ENCODE measurements at regions not wholly inside any gene's neighbourhood (a gene's known extent, or its start where the extent isn't known, plus 50 kb on each side); places are given as distances from the start of the nearest gene placed in this dataset.

- TF ChIP-seq, protein P1, sequence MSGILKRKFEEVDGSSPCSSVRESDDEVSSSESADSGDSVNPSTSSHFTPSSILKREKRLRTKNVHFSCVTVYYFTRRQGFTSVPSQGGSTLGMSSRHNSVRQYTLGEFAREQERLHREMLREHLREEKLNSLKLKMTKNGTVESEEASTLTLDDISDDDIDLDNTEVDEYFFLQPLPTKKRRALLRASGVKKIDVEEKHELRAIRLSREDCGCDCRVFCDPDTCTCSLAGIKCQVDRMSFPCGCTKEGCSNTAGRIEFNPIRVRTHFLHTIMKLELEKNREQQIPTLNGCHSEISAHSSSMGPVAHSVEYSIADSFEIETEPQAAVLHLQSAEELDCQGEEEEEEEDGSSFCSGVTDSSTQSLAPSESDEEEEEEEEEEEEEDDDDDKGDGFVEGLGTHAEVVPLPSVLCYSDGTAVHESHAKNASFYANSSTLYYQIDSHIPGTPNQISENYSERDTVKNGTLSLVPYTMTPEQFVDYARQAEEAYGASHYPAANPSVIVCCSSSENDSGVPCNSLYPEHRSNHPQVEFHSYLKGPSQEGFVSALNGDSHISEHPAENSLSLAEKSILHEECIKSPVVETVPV (CRISPR knock-in tag; IDR thresholded peaks at IDR 0.05), result no peak
- no peak for TF ChIP-seq BACH2 (CRISPR knock-in tag; IDR thresholded peaks at IDR 0.05; ENCODE audit: borderline replicate concordance)
Measured at GRCh38 chr7:53900856-53901528, 641.2 kb upstream of the VSTM2A start (continued).

DNA sequence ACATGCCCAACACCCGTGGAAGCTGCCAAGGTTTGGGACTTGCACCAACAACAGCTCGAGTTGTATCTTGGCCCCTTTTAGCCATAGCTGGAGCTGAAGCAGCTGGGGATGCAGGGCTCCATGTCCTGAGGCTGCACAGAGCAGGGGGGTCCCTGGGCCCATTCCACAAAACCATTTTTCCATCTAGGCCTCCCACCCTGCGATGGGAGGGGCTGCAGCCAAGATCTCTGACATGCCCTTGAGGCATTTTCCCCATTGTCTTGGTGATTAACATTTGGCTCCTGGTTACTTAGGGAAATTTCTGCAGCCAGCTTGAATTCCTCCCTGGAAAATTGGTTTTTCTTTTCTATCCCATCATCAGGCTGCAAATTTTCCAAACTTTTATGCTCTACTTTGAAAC lies 637.8 kb upstream of the VSTM2A start:
- no peak for TF ChIP-seq ARNTL (CRISPR knock-in tag; IDR thresholded peaks at IDR 0.05; ENCODE audit: borderline replicate concordance, low read depth)
- no peak for TF ChIP-seq GLIS3 (CRISPR knock-in tag; IDR thresholded peaks at IDR 0.05)
- TF ChIP-seq, protein P1 (CRISPR knock-in tag; IDR thresholded peaks at IDR 0.05), result no peak
- TF ChIP-seq SNAI2 (CRISPR knock-in tag; IDR thresholded peaks at IDR 0.05), result no peak
- no peak for TF ChIP-seq OSR1 (CRISPR knock-in tag; IDR thresholded peaks at IDR 0.05)
- TF ChIP-seq ZFP30 (CRISPR knock-in tag; IDR thresholded peaks at IDR 0.05), result no peak
- TF ChIP-seq, protein P2, sequence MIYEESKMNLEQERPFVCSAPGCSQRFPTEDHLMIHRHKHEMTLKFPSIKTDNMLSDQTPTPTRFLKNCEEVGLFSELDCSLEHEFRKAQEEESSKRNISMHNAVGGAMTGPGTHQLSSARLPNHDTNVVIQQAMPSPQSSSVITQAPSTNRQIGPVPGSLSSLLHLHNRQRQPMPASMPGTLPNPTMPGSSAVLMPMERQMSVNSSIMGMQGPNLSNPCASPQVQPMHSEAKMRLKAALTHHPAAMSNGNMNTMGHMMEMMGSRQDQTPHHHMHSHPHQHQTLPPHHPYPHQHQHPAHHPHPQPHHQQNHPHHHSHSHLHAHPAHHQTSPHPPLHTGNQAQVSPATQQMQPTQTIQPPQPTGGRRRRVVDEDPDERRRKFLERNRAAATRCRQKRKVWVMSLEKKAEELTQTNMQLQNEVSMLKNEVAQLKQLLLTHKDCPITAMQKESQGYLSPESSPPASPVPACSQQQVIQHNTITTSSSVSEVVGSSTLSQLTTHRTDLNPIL (CRISPR knock-in tag; IDR thresholded peaks at IDR 0.05; ENCODE audit: low read depth), result no peak
- TF ChIP-seq, protein P3, sequence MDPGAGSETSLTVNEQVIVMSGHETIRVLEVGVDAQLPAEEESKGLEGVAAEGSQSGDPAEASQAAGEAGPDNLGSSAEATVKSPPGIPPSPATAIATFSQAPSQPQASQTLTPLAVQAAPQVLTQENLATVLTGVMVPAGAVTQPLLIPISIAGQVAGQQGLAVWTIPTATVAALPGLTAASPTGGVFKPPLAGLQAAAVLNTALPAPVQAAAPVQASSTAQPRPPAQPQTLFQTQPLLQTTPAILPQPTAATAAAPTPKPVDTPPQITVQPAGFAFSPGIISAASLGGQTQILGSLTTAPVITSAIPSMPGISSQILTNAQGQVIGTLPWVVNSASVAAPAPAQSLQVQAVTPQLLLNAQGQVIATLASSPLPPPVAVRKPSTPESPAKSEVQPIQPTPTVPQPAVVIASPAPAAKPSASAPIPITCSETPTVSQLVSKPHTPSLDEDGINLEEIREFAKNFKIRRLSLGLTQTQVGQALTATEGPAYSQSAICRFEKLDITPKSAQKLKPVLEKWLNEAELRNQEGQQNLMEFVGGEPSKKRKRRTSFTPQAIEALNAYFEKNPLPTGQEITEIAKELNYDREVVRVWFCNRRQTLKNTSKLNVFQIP (CRISPR knock-in tag; IDR thresholded peaks at IDR 0.05; ENCODE audit: borderline replicate concordance, low read depth), result no peak
- TF ChIP-seq ZNF8 (CRISPR knock-in tag; IDR thresholded peaks at IDR 0.05), result no peak
- no peak for TF ChIP-seq RARB (CRISPR knock-in tag; IDR thresholded peaks at IDR 0.05)
- TF ChIP-seq ZNF70 (CRISPR knock-in tag; IDR thresholded peaks at IDR 0.05), result no peak
- TF ChIP-seq ZC3H10 (CRISPR knock-in tag; IDR thresholded peaks at IDR 0.05), result no peak
- TF ChIP-seq ESRRG (CRISPR knock-in tag; IDR thresholded peaks at IDR 0.05), result no peak
- ATAC-seq, result no peak

DNA sequence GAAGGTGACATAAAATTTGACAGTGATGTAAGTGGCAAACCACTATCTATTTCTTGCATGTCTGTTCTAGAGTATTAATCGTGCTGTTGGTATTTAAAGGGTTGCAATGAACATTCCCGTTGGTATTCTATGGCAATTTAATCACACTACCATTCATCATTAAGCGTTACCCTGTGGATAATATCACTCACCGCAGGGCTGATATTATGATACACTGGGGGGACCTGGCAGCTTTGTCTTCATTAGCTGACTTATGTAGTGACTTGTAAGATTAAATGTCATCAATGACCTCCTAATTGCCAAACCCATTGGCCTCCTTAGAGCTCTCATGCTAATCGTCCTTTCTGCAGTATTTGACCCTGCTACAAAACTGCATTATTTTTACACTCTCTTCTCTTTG lies 624.5 kb upstream of the VSTM2A start:
- TF ChIP-seq BACH2 (CRISPR knock-in tag; IDR thresholded peaks at IDR 0.05; ENCODE audit: borderline replicate concordance) (no peak), ISL1 (CRISPR knock-in tag; IDR thresholded peaks at IDR 0.05) (no peak), TSHZ2 (CRISPR knock-in tag; IDR thresholded peaks at IDR 0.05) (no peak)
- ATAC-seq, result no peak

- TF ChIP-seq CSDC2 (CRISPR knock-in tag; IDR thresholded peaks at IDR 0.05), result no peak
- TF ChIP-seq OSR1 (CRISPR knock-in tag; IDR thresholded peaks at IDR 0.05), result no peak
- TF ChIP-seq, protein P1 (CRISPR knock-in tag; IDR thresholded peaks at IDR 0.05), result no peak
- no peak for TF ChIP-seq ZFP3 (CRISPR knock-in tag; IDR thresholded peaks at IDR 0.05)
- TF ChIP-seq ZNF8 (CRISPR knock-in tag; IDR thresholded peaks at IDR 0.05), result no peak
- TF ChIP-seq ZNF565 (CRISPR knock-in tag; conservative IDR thresholded peaks at IDR 0.05; ENCODE audit: low read depth), result no peak
- no peak for TF ChIP-seq ZFP30 (CRISPR knock-in tag; IDR thresholded peaks at IDR 0.05)
- TF ChIP-seq ISL1 (CRISPR knock-in tag; IDR thresholded peaks at IDR 0.05), result no peak
- no peak for TF ChIP-seq SNAI2 (CRISPR knock-in tag; IDR thresholded peaks at IDR 0.05)
- TF ChIP-seq TCF4 (CRISPR knock-in tag; IDR thresholded peaks at IDR 0.05; ENCODE audit: borderline replicate concordance), result no peak
- no peak for ATAC-seq
Measured at GRCh38 chr7:53920011-53920410, 622.2 kb upstream of the VSTM2A start.
